NCI-H1417 (cell line): ENCODE measurements at regions not wholly inside any gene's neighbourhood (a gene's known extent, or its start where the extent isn't known, plus 50 kb on each side); places are given as distances from the start of the nearest gene placed in this dataset.

Experiments used
- DNase-seq, 3 experiments: peaks; one replicate each; lab custom pipeline; 2025; lab: John Stamatoyannopoulos, UW

DNA sequence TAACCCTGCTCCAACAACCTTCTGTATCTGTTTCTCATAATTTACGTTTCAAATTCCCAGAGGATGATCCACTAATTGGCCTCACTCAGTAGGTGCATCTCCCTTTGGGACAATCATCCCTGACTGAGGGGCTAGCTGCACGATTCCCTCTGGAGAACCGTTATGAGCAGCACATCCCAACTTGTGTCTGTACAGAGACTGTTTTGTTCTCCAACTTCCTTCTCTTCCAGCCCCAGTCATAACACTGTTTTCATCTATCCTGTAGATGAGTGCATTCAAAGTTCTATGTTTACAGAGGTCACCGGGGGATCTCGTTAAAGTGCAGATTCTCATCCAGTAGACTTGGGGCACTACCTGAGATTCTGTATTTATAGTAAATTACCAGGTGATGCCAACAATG lies 187.2 kb downstream of the REEP3 start:
- DNase-seq: peak in 1 of 3 experiments; percentile 1

DNA sequence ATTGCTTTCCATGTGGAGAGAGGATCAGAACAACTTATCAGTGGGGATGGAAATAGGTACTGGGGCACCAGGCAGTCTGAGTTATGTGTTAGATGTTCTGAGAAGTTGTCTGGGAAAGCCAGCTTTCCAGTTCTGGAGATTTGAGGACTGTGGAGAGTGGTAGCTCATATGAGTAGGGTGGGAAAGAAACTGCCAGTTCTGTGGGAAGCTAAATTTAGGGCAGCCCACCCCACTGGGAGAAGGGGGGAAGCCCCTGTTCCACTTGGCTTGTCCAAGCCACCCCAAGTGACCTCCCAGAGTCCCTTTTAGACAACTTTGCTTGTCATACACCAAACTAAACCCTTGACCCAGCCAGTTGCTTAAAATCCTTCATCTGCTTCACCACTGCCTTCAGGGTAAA lies 189.5 kb downstream of the REEP3 start:
- no peak for DNase-seq

- DNase-seq: no peak
Measured at GRCh38 chr10:63711361-63711760, 190.2 kb downstream of the REEP3 start.

- peak; percentile 16 to 52 (median 51) for DNase-seq
Measured at GRCh38 chr10:63711867-63712716, 190.9 kb downstream of the REEP3 start.

DNA sequence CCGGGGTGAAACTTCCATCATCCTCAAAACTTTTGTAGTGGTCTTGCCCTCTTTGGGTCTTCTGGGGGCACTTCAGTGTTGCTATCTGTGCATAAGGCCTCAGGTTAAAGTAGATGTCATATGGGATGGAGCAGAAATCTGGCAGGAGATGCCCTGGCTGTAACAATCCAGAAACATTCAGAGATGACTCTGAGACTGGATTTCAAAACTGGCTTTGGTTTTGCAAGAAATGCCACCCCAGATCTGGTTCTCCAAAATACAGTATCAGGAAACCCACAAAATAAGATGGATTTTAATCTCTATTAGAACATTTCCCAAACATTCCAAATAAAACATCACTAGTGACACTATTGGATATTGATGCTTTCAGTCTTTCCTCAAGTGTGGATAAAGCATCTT lies 191.5 kb downstream of the REEP3 start:
- DNase-seq: no peak

DNA sequence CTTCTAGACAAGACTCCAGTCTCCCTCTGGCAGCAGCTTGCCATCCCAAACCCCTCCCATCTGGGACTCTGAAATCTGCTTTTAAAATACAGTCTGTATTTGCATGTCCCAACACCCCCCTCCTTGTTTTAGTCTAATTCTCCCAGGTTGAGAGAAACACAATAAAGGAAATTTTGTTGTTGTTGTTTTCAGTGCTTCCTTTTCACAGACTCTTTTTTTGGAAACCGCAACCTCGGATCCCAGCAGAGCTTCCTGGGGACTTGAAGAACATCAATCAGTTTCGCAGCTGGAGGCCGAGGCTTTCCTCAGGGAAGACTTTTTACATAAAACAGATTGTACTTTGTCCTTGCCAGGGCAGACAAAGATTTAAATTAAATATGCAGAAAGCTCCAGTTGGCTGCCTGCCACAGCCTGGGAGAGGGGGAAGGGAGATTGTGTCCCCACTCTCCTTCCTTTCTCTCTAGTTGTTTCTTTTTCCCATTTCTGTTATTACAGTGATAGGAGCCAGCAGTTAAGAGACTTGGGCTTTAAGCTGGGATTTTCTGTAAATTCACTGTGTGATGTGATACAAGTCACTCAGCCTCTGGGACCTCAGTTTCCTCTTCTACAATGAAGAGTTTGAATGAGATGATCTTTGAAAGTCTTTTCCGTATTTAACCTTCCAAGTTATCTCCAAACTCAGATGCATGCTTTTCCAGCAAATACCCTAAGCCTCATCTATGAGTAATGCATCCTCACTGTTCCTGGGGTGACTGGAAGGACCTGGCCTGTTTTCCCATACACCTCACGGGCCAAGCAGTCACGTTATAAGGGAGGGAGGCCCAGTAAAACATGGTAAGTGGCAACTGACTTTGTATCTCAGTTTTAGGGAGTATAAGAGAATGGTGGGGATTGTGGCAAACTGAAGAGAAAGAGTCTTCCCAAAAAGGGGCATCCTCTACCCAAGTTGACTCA lies 192.3 kb downstream of the REEP3 start:
- peak; percentile 26 to 77 (median 65) for DNase-seq

GRCh38 chr10:63716016-63716580 lies 194.9 kb downstream of the REEP3 start:
- no peak for DNase-seq

DNA sequence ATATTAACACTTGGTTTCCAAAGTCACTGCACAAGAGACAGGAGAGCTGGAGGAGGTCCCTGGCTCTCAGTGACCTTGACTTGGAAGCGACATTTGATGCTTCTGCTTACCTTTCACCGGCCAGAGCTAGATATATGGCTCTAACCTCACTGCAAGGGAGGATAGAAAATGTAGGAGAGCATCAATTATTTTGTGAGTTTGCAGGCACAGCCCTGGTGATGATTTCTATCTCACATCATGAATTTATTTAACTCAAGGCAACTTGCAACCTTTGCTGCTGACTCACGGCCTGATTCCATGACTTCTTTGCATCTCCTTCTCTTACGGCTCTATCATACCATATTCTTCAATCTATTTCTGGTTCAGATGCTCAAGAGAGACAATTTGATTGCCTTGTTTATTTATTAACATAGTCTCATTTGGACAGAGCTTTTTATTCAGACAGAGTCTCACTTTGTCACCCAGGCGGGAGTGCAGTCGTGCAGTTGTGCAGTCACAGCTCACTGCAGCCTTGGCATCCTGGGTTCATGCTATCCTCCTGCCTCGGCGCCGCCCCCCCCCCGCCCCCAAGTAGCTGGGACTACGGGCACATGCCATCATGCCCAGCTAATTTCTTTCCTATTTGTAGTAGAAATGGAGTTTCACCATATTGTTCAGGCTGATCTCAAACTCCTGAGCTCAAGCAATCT lies 196.0 kb downstream of the REEP3 start:
- no peak for DNase-seq

DNA sequence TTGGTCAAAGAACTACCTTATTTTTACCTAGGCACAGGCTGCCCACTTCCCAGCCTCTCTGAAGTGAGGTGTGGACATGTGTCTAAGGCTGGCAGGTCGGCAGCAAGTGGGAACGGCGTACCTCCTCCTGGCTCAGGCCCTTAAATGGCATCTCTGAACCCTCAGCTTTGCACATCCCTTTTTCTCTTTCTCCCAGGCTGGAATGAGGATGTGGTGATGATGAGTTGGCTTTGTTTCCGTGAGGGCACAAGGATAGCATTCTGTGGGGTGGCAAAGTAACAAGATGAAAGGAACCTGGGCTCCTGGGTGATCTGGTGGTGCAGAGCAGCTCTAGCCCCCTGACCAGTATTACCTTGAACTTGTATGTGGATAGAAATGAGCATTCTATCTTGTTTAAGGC lies 196.8 kb downstream of the REEP3 start:
- DNase-seq: no peak

GRCh38 chr10:63718421-63718820 lies 197.2 kb downstream of the REEP3 start:
- no peak for DNase-seq

DNA sequence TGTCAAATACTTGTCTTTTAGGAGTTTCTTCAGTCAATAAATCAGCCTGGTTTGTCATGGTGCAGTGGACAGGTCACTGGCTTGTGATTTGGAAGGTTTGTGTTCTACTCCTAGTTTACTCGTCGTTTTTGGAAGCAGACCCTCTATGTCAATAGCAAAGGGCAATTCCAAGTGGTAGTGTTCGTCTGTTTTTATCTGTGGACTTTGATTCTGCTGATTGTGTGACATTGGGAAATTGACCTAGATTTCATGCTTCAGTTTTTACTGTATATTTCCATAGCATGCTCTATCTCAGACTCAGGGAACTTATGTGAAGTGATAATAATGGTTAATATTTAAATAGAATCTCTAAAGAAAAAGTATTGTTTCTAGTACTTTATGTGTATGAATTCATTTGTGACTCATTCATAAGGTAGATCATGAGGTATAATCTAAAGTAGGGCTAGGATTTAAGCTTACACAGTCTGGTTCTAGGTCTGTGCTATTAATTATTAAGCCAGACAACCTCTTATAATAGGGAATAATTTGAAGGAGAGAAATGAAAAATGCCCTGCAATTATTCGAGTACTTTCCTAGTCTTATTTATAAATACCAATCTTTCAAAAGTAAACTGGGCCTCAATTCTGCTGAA lies 198.1 kb downstream of the REEP3 start:
- DNase-seq: no peak

DNA sequence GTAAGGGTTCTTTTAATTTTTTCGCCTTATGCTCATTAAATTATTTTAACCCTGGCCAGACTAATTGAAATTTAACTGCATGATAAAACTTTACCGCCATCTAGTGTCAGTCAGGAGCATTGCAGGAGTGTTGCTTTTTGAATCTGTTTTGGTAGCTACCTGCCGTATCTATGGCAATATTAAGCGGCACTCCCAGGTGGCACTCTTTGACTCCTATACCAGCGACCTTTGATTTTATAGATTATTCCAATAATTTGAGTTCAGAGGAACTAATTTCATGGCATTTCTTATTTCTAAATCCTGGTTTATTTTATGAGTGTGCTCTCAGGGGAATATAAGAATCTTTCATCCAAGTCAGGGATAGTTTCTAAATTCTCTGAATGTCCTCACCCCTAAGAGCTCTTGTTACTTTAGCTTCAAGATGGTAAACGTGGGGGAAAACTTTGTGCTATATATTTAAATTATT lies 198.9 kb downstream of the REEP3 start:
- DNase-seq: peak; percentile 31 to 76 (median 64)

GRCh38 chr10:63720676-63721075 lies 199.5 kb downstream of the REEP3 start:
- DNase-seq: no peak

DNA sequence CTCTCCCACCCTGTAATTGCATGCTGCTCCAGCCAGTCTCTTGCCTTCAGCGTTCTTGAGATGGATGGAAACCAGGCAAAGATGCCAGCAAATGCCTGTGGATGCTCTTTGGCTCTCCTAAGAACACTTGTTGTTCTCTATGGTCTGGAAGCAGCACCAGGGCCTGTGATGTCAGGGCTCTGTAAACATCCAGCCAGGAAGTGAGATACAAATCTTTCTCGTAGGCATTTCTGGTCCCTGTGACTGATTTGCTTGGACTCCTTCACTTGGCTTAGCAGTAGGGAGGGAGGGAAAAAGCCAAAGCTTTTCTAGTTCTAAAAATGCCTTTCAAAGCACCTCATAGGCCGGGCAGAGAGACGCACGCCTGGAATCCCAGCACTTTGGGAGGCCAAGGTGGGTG lies 201.3 kb downstream of the REEP3 start:
- DNase-seq: no peak

DNA sequence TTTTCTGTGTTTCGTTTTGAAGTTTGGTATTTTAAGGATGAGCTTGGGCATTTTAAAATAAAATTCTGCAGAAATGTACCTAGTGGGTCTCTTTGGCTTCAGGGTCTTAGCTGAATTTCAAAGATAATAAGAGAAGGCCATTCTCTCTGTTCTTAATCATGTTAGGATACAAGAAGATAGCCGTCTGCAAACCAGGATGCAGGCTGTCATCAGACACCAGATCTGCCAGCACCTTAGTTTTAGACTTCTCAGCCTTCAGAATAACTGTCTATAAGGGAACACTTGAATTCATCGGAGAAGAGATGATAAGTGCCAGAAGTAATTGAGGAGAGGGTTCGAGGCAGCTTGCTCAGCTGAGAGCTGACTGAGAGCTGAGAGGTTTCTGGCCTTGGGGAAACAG lies 202.1 kb downstream of the REEP3 start:
- no peak for DNase-seq

DNA sequence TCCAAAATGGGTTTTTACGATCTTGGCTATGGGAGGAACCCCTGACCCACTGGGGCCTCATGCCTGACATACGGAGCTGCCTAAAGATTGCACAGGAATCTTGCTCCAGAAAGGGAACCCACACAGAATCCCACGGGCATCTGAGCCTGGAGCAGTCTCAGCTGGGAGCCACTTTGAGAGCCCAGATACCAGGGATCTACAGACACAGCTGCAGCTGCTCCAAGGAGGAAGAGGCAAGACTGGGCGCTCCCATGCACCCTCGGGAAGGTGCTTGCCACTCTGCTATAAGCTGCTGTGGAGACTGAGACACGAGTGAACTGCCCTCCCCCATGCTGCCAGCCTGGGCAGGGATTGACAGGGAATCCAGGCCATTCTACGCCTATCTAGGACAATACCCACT lies 202.5 kb downstream of the REEP3 start:
- no peak for DNase-seq

GRCh38 chr10:63724922-63725321 lies 203.7 kb downstream of the REEP3 start:
- no peak for DNase-seq

DNA sequence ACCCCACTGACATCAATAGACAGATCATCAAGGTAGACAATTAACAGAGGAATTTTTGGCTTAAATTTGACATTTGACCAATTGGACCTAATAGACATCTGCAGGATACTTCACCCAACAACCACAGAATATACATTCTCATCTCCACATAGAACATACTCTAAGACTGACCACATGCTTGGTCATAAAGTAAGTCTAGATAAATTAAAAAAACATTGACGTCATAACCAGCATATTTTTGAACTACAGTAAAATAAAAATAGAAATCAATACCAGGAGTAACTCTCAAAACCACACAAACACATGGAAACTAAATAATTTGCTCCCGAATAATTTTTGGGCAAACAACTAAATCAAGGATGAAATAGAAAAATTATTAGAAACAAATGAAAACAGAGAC lies 205.7 kb downstream of the REEP3 start:
- no peak for DNase-seq

DNA sequence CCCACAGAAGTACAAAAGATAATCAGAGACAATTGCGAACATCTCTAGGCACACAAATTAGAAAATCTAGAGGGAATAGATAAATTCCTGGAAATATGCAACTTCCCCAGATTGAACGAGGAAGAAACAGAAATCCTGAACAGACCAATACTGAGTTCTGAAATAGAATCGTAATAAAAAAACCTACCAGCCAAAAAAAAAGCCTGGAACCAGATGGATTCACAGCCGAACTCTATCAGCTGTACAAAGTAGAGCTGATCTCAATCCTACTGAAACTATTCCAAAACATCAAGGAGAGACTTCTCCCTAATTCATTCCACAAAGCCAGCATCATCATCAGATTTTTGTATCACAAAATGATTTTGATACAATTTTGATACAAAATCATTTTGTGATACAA lies 206.4 kb downstream of the REEP3 start:
- no peak for DNase-seq

DNA sequence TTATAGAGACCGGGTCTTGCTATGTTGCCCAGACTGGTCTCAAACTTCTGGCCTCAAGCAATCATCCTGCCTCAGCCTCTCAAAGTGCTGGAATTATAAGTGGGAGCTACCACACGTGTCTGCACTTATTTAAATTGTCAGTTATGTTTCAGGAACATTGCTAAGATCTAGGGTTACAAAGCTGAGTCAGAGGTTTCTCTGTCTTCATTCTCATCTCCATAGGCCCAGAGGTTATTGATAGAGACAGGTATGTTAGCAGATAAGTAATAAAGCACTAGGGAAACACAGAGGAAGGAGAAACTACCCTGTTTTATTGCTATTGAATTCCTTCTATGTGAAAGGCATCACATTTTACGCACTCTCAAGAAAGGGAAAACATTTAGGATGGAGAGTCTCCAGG lies 214.1 kb downstream of the REEP3 start:
- no peak for DNase-seq

DNA sequence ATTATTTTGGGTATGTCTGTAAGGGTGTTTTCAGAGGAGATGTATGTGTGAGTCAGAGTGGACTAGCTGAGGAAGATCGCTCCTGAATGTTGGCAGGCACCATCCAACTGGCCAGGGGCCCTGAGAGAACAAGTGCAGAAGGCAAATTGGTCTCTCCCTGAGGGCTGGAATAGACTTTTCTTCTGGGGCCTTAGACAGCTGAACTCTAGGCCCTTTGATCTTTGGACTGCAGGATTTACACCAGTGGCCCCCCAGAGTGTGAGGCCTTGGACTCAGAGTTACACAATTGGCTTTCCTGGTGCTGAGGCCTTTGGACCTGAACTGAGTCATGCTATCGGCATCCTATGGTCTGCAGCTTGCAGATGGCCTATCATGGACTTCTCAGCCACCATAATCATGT lies 217.2 kb downstream of the REEP3 start:
- no peak for DNase-seq
